A673 (cell line): ENCODE measurements at regions not wholly inside any gene's neighbourhood (a gene's known extent, or its start where the extent isn't known, plus 50 kb on each side); places are given as distances from the start of the nearest gene placed in this dataset.

ENCODE experiments used
- EZH2 ChIP-seq: fragments of 200-600 bp; sonication (generic); IDR thresholded peaks from 2 replicates; pipeline ENCODE4 v1.6.1; 2017; ENCODE audit warnings: borderline replicate concordance, low read depth, mild to moderate bottlenecking, mixed read lengths, antibody characterized with exemption, low read length; ENCODE audit not compliant: poor library complexity, severe bottlenecking
- TF ChIP-seq, protein P1 (sequence below): fragments of 300-800, 200-600 bp; sonication (generic); conservative IDR thresholded peaks from 2 replicates; pipeline ENCODE4 v1.5.1; 2017; ENCODE audit warnings: low read depth, mild to moderate bottlenecking, antibody characterized with exemption, low read length, moderate library complexity, mixed read lengths

DNA sequence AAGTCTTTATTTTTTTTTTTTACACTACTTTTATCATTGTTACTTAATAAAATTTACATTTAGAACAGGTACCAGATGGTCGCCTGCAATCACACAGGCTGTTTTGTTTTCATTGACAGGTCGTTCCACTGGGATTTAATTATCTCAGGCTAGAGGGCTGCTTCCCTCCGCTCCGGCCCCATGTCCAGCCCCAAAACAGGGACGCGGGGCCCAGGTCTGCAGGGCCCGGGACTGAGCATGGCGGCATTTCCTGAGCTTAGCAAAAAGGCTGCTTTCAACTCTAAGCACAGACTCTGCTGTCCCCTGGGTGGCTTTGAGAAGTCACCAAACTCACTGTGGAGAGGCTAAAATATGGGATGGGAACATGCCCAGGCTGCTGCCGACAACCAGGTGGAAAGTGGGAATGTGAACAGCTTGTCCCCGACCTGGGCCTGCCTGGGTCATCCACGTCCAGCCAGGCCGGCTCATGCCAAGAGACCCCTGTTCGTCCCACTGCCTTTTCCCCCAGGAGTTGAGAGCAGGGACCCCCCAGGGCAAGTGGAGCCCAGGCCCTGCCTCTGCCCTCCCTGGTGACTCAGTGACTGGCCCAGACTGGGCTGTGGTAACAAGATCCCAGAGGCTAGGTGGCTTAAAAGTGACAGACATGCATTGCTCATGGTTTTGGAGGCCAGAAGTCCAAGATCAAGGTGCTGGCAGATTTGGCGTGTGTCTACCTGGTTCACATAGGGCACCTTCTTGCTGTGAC is 150.0 kb downstream of the SHANK2 start:
- TF ChIP-seq, protein P1, sequence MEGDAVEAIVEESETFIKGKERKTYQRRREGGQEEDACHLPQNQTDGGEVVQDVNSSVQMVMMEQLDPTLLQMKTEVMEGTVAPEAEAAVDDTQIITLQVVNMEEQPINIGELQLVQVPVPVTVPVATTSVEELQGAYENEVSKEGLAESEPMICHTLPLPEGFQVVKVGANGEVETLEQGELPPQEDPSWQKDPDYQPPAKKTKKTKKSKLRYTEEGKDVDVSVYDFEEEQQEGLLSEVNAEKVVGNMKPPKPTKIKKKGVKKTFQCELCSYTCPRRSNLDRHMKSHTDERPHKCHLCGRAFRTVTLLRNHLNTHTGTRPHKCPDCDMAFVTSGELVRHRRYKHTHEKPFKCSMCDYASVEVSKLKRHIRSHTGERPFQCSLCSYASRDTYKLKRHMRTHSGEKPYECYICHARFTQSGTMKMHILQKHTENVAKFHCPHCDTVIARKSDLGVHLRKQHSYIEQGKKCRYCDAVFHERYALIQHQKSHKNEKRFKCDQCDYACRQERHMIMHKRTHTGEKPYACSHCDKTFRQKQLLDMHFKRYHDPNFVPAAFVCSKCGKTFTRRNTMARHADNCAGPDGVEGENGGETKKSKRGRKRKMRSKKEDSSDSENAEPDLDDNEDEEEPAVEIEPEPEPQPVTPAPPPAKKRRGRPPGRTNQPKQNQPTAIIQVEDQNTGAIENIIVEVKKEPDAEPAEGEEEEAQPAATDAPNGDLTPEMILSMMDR = no peak
- TF ChIP-seq EZH2 = no peak
